ENCODE measurements at regions not wholly inside any gene's neighbourhood (a gene's known extent, or its start where the extent isn't known, plus 50 kb on each side); places are given as distances from the start of the nearest gene placed in this dataset.

DNA sequence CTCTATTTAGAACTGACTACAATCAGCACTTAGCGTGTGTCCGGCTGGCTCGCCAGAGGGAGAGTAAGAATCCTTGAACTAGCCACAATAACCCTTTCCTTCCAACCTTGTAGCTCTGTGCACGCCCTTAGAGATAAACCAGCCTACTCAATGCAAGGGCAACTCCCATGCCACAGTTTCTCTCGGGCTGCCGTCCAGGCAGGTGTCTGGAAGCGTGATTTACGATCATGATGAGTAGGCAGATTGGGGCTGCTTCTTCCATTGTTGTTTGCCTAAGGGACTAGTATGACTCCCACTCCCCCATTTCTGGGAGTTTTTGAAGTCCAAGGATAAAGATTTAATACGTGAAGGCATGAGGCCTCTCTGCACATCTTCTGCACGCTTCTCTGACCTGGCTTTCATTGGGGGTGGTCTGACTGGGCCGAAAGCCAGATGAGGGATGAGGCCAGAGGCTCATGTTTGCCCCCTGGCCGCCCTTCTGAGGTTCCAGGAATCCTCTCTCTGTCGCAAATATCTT, 134.0 kb upstream of the MYO10 start:
- Histone ChIP-seq H3K27me3 (ENCODE audit: insufficient read depth, poor library complexity, severe bottlenecking) (no peaks in the 10 kb centered on the region), H3K27ac (replicated peaks) (no peak overlapping the region), H3K4me3 (replicated peaks; ENCODE audit: insufficient read depth, low read length) (no peak overlapping the region)
- DNase-seq (ENCODE audit: low read depth in 1 of 2, low spot score in 1 of 2) = no peak
- TF ChIP-seq GABPA (IDR thresholded peaks at IDR 0.05; ENCODE audit: low read depth) (no peak), POLR2AphosphoS5 (IDR thresholded peaks at IDR 0.05; ENCODE audit: low read depth) (no peak), SPI1 (IDR thresholded peaks at IDR 0.05; ENCODE audit: borderline replicate concordance, low read depth) (no peak)
- TF ChIP-seq, protein P1, sequence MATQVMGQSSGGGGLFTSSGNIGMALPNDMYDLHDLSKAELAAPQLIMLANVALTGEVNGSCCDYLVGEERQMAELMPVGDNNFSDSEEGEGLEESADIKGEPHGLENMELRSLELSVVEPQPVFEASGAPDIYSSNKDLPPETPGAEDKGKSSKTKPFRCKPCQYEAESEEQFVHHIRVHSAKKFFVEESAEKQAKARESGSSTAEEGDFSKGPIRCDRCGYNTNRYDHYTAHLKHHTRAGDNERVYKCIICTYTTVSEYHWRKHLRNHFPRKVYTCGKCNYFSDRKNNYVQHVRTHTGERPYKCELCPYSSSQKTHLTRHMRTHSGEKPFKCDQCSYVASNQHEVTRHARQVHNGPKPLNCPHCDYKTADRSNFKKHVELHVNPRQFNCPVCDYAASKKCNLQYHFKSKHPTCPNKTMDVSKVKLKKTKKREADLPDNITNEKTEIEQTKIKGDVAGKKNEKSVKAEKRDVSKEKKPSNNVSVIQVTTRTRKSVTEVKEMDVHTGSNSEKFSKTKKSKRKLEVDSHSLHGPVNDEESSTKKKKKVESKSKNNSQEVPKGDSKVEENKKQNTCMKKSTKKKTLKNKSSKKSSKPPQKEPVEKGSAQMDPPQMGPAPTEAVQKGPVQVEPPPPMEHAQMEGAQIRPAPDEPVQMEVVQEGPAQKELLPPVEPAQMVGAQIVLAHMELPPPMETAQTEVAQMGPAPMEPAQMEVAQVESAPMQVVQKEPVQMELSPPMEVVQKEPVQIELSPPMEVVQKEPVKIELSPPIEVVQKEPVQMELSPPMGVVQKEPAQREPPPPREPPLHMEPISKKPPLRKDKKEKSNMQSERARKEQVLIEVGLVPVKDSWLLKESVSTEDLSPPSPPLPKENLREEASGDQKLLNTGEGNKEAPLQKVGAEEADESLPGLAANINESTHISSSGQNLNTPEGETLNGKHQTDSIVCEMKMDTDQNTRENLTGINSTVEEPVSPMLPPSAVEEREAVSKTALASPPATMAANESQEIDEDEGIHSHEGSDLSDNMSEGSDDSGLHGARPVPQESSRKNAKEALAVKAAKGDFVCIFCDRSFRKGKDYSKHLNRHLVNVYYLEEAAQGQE (IDR thresholded peaks at IDR 0.05; ENCODE audit: insufficient replicate concordance, low read depth) = no peak
- TF ChIP-seq, protein P2, sequence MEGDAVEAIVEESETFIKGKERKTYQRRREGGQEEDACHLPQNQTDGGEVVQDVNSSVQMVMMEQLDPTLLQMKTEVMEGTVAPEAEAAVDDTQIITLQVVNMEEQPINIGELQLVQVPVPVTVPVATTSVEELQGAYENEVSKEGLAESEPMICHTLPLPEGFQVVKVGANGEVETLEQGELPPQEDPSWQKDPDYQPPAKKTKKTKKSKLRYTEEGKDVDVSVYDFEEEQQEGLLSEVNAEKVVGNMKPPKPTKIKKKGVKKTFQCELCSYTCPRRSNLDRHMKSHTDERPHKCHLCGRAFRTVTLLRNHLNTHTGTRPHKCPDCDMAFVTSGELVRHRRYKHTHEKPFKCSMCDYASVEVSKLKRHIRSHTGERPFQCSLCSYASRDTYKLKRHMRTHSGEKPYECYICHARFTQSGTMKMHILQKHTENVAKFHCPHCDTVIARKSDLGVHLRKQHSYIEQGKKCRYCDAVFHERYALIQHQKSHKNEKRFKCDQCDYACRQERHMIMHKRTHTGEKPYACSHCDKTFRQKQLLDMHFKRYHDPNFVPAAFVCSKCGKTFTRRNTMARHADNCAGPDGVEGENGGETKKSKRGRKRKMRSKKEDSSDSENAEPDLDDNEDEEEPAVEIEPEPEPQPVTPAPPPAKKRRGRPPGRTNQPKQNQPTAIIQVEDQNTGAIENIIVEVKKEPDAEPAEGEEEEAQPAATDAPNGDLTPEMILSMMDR (IDR thresholded peaks at IDR 0.05; ENCODE audit: insufficient read depth, low read length) = no peak

DNA sequence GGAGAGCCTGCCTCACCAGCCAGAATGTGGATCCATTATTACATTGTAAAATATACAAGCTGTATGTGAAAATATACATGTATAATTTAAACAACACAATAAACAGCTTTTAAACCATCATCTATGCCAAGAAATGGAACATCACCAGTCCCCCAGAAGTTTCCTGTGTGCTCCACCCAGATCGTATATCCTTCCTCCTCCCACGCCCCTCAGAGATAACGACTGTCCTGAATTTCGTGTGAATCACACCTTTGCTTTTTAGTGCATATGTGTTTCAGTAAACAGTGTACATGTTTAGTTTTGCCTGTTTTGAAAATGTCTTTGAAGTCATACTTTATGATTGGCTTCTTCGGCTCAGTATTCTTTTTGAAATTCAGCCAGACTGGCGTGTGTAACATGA, 134.6 kb upstream of the MYO10 start:
- no peaks in the 10 kb centered on the region for H3K27me3 ChIP-seq (ENCODE audit: insufficient read depth, poor library complexity, severe bottlenecking)
- no peak for DNase-seq (ENCODE audit: low read depth in 1 of 2, low spot score in 1 of 2)

DNA sequence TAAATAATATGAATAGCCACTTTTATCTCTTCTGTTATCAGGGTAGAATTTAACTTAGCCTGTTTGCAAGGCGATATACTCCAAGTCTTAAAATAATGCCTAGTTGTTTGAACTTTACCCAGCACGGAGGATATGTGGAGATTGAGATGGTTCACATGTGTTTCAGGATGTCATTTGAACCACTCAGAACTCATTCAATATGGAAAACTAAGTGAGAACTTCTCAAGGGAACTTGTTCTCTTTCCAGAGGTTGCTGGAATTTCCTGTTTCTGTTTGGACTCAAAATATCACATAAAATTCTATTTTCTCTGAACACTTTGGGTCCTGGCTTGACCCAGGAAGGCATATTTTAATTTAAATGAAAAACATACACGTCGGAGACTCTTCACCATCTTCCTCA, 139.1 kb upstream of the MYO10 start:
- Histone ChIP-seq H3K27me3 (ENCODE audit: insufficient read depth, poor library complexity, severe bottlenecking) (no peaks in the 10 kb centered on the region), H3K4me3 (replicated peaks; ENCODE audit: insufficient read depth, low read length) (no peak overlapping the region), H3K27ac (replicated peaks) (no peak overlapping the region)
- no peak for DNase-seq (ENCODE audit: low read depth in 1 of 2, low spot score in 1 of 2)
- TF ChIP-seq POLR2AphosphoS5 (IDR thresholded peaks at IDR 0.05; ENCODE audit: low read depth) = no peak
- no peak for TF ChIP-seq GABPA (IDR thresholded peaks at IDR 0.05; ENCODE audit: low read depth)
- TF ChIP-seq, protein P2 (IDR thresholded peaks at IDR 0.05; ENCODE audit: insufficient read depth, low read length) = no peak
- TF ChIP-seq SPI1 (IDR thresholded peaks at IDR 0.05; ENCODE audit: borderline replicate concordance, low read depth) = no peak
- TF ChIP-seq, protein P1 (IDR thresholded peaks at IDR 0.05; ENCODE audit: insufficient replicate concordance, low read depth) = no peak

More for the DNA sequence above, 134.6 kb upstream of the MYO10 start:
- Histone ChIP-seq H3K27ac (replicated peaks) (no peak overlapping the region), H3K4me3 (replicated peaks; ENCODE audit: insufficient read depth, low read length) (no peak overlapping the region)
- no peak for TF ChIP-seq POLR2AphosphoS5 (IDR thresholded peaks at IDR 0.05; ENCODE audit: low read depth)
- TF ChIP-seq, protein P1 (IDR thresholded peaks at IDR 0.05; ENCODE audit: insufficient replicate concordance, low read depth) = no peak
- no peak for TF ChIP-seq GABPA (IDR thresholded peaks at IDR 0.05; ENCODE audit: low read depth)
- no peak for TF ChIP-seq SPI1 (IDR thresholded peaks at IDR 0.05; ENCODE audit: borderline replicate concordance, low read depth)
- TF ChIP-seq, protein P2 (IDR thresholded peaks at IDR 0.05; ENCODE audit: insufficient read depth, low read length) = no peak

Data from HL-60 (cell line).